Erythroblast (primary cell): ENCODE measurements at regions not wholly inside any gene's neighbourhood (a gene's known extent, or its start where the extent isn't known, plus 50 kb on each side); places are given as distances from the start of the nearest gene placed in this dataset.

ENCODE experiments used
- GATA1 ChIP-seq: IDR thresholded peaks from 2 replicates; pipeline ENCODE4 v1.6.1; 2011; ENCODE audit warnings: low read depth, mild to moderate bottlenecking, control low read depth, low read length, moderate library complexity
- POLR2A ChIP-seq: IDR thresholded peaks from 2 replicates; pipeline ENCODE4 v1.6.1; 2011; ENCODE audit warnings: mild to moderate bottlenecking, low read length

GRCh38 chr9:119941091-119941490 lies 571.9 kb upstream of the BRINP1 start:
- no peak for TF ChIP-seq POLR2A
- no peak for TF ChIP-seq GATA1
